PC-9 (cell line): ENCODE measurements at regions not wholly inside any gene's neighbourhood (a gene's known extent, or its start where the extent isn't known, plus 50 kb on each side); places are given as distances from the start of the nearest gene placed in this dataset.

Experiments used
- BruUV-seq: library from RNA; stranded (reverse); fragments of 400-500 nt; replicated peaks from 2 replicates; lab custom pipeline; 2021; lab: Mats Ljungman, UMichigan
- CTCF ChIA-PET: fragments of 300-600 bp; sonication (Branson Sonifier 250); formaldehyde crosslinking; loops from one replicate; lab custom pipeline; 2022; ENCODE audit warnings: antibody characterized with exemption; lab: Charles Lee
- POLR2A ChIA-PET: fragments of 300-600 bp; sonication (Branson Sonifier 250); formaldehyde crosslinking; loops from one replicate; lab custom pipeline; 2022; ENCODE audit warnings: antibody characterized with exemption; ENCODE audit not compliant: unreplicated experiment; lab: Charles Lee
- DNase-seq, 2 experiments: peaks; one replicate each; pipeline versions ENCODE4 v3.0.0 to v3.0.0-alpha.2; 2015 to 2022; ENCODE audit warnings: mixed read lengths in 1 of 2
- H2AFZ ChIP-seq: fragments of 200-600 bp; sonication (generic); 2 replicates; pipeline ENCODE4 v1.8.1; 2017; ENCODE audit warnings: antibody characterized with exemption
- H3F3A ChIP-seq: fragments of 200-600 bp; sonication (generic); 2 replicates; pipeline ENCODE4 v1.8.1; 2017; ENCODE audit warnings: antibody characterized with exemption, mild to moderate bottlenecking, low read depth; ENCODE audit not compliant: insufficient read depth
- H3K27ac ChIP-seq: fragments of 200-600 bp; sonication (generic); 2 replicates; pipeline ENCODE4 v1.6.1; 2016; ENCODE audit warnings: mixed run types
- H3K27me3 ChIP-seq: fragments of 200-600 bp; sonication (generic); 2 replicates; pipeline ENCODE4 v1.6.1; 2016; ENCODE audit warnings: low read depth, mixed run types; ENCODE audit not compliant: insufficient read depth
- H3K36me3 ChIP-seq: fragments of 200-600 bp; sonication (generic); 2 replicates; pipeline ENCODE4 v1.6.1; 2016; ENCODE audit warnings: low read depth, mixed run types
- H3K4me1 ChIP-seq: fragments of 200-600 bp; sonication (generic); replicated peaks from 2 replicates; pipeline ENCODE4 v1.6.1; 2016; ENCODE audit warnings: mixed run types; ENCODE audit not compliant: insufficient read depth
- H3K4me2 ChIP-seq: fragments of 200-600 bp; sonication (generic); 2 replicates; pipeline ENCODE4 v1.6.1; 2017; ENCODE audit warnings: mixed run types
- H3K4me3 ChIP-seq: fragments of 200-600 bp; sonication (generic); 2 replicates; pipeline ENCODE4 v1.6.1; 2016; ENCODE audit warnings: mixed run types
- H3K79me2 ChIP-seq: fragments of 200-600 bp; sonication (generic); 2 replicates; pipeline ENCODE4 v1.6.1; 2017; ENCODE audit warnings: low read depth, mixed run types
- H3K9me2 ChIP-seq: fragments of 200-600 bp; sonication (generic); 2 replicates; pipeline ENCODE4 v1.8.1; 2017; ENCODE audit warnings: mild to moderate bottlenecking; ENCODE audit not compliant: insufficient read depth
- H3K9me3 ChIP-seq: fragments of 200-600 bp; sonication (generic); 2 replicates; pipeline ENCODE4 v1.8.1; 2016; ENCODE audit warnings: low read depth; ENCODE audit not compliant: insufficient read depth
- H4K20me1 ChIP-seq: fragments of 200-600 bp; sonication (generic); 2 replicates; pipeline ENCODE4 v1.8.1; 2017; ENCODE audit not compliant: insufficient read depth
- CTCF ChIP-seq: fragments of 200-600 bp; sonication (generic); conservative IDR thresholded peaks from 2 replicates; pipeline ENCODE4 v1.6.1; 2017; ENCODE audit warnings: mixed run types, antibody characterized with exemption, mild to moderate bottlenecking, moderate library complexity
- EZH2 ChIP-seq: fragments of 200-600 bp; sonication (generic); IDR thresholded peaks from 2 replicates; pipeline ENCODE4 v1.8.0; 2017; ENCODE audit warnings: antibody characterized with exemption, low read depth
- intact Hi-C: fragments of 100-400 bp; cut with micrococcal nuclease; formaldehyde crosslinking; loops from one replicate; pipeline ENCODE4 v1.10.0; 2022; ENCODE audit not compliant: unreplicated experiment

- H3K4me3 ChIP-seq = no peak overlapping the region
- ChIA-PET POLR2A (no interaction called here), CTCF (no interaction called here)
- no peak overlapping the region for H3K27ac ChIP-seq
- no peaks in the 10 kb centered on the region for H3F3A ChIP-seq
- no peak for DNase-seq
- H3K9me3 ChIP-seq = no peaks in the 10 kb centered on the region
- H3K27me3 ChIP-seq = peaks cover 18% of the 10 kb centered on the region
- TF ChIP-seq CTCF (no peak), EZH2 (no peak)
- H3K4me2 ChIP-seq = no peak overlapping the region
- intact Hi-C loops = no loop called here
- H2AFZ ChIP-seq = no peak overlapping the region
- H3K9me2 ChIP-seq = no peaks in the 10 kb centered on the region; the same call in 1 of the 2 replicates
- H3K79me2 ChIP-seq = no peaks in the 10 kb centered on the region
- H3K36me3 ChIP-seq = no peaks in the 10 kb centered on the region
- H4K20me1 ChIP-seq = no peaks in the 10 kb centered on the region
- no peaks in the 10 kb centered on the region for H3K4me1 ChIP-seq
- BruUV-seq = no TSS peak
Observed at GRCh38 chr13:19068691-19069090, 112.9 kb downstream of the TUBA3C start.

- POLR2A ChIA-PET = no interaction called here
Observed at GRCh38 chr13:19067767-19068166, 113.9 kb downstream of the TUBA3C start.

GRCh38 chr13:19062801-19063200 is 118.8 kb downstream of the TUBA3C start:
- no peak for TF ChIP-seq CTCF
- TF ChIP-seq EZH2 = no peak
- no peak overlapping the region for H3K27ac ChIP-seq
- ChIA-PET CTCF (no interaction called here), POLR2A (no interaction called here)
- no peaks in the 10 kb centered on the region for H4K20me1 ChIP-seq
- no peak overlapping the region for H2AFZ ChIP-seq
- H3K4me2 ChIP-seq = no peak overlapping the region
- no peak overlapping the region for H3K4me3 ChIP-seq
- H3F3A ChIP-seq = no peaks in the 10 kb centered on the region
- no peak for DNase-seq
- H3K79me2 ChIP-seq = no peaks in the 10 kb centered on the region
- peaks cover 49% of the 10 kb centered on the region for H3K27me3 ChIP-seq
- BruUV-seq = no TSS peak
- H3K9me3 ChIP-seq = no peaks in the 10 kb centered on the region
- H3K9me2 ChIP-seq = no peaks in the 10 kb centered on the region; the same call in 1 of the 2 replicates
- H3K4me1 ChIP-seq = no peaks in the 10 kb centered on the region
- intact Hi-C loops = no loop called here
- no peaks in the 10 kb centered on the region for H3K36me3 ChIP-seq

More at GRCh38 chr13:19067767-19068166, 113.9 kb downstream of the TUBA3C start:
- BruUV-seq = no TSS peak
- intact Hi-C loops = no loop called here
- Histone ChIP-seq H3K36me3 (no peaks in the 10 kb centered on the region), H4K20me1 (no peaks in the 10 kb centered on the region), H3K27me3 (peaks cover 23% of the 10 kb centered on the region), H3K9me3 (no peaks in the 10 kb centered on the region), H3K4me3 (no peak overlapping the region), H3K79me2 (no peaks in the 10 kb centered on the region), H3K4me1 (no peaks in the 10 kb centered on the region), H2AFZ (no peak overlapping the region), H3K4me2 (no peak overlapping the region), H3K27ac (no peak overlapping the region), H3K9me2 (no peaks in the 10 kb centered on the region; the same call in 1 of the 2 replicates), H3F3A (no peaks in the 10 kb centered on the region)
- TF ChIP-seq CTCF (no peak), EZH2 (no peak)
- DNase-seq = no peak
- CTCF ChIA-PET = no interaction called here
